ENCODE measurements at regions not wholly inside any gene's neighbourhood (a gene's known extent, or its start where the extent isn't known, plus 50 kb on each side); places are given as distances from the start of the nearest gene placed in this dataset.

DNA sequence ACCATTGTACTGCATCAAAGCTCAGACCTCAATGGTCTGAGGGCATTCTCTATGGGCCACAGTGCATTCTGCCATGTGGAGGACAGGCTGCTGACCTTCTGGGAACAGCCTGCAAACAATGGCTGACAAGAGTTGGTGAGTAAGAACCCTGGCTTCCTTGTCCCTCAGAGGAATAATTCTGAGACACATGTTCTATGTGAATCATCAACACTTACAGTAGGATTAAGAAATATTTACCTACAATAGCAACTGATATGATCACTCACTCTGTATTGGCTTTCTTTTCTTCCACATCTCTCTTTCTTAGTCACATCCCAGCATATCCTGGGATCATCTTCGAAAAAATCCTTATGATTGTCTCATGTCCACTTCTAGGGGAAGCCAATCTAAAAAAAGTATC, 306.5 kb upstream of the ITGA1 start:
- WGBS (ENCODE audit: insufficient coverage, insufficient replicate concordance, low lambda C conversion rate, missing lambda C conversion rate) = 0% methylated on average over 1 of the region's 1 CpG
- intact Hi-C loops (cut with micrococcal nuclease; ENCODE audit: unreplicated experiment) = no loop called here
- POLR2A ChIA-PET = no interaction called here
- RAD21 ChIA-PET (ENCODE audit: unreplicated experiment) = no interaction called here
- CTCF ChIA-PET = no interaction called here
- H3K79me2 ChIP-seq (ENCODE audit: control insufficient read depth, insufficient read depth, low read length) = no peaks in the 10 kb centered on the region
- no peaks in the 10 kb centered on the region for H3K9me3 ChIP-seq (replicated peaks; ENCODE audit: control insufficient read depth, insufficient read depth, low read length)
- ATAC-seq (no peak), FAIRE-seq (no peak), DNase-seq (ENCODE audit: low read depth, low spot score) (no peak)
- H3K4me3 ChIP-seq = no peak overlapping the region
- no peak overlapping the region for H3K27ac ChIP-seq (ENCODE audit: control insufficient read depth, insufficient read depth)
- H2AFZ ChIP-seq (ENCODE audit: control insufficient read depth, low read depth, low read length) = no peak overlapping the region
- no peaks in the 10 kb centered on the region for H3K36me3 ChIP-seq (ENCODE audit: control insufficient read depth in 2 of 2, insufficient read depth in 2 of 2, low read length in 1 of 2)
- SMC1A ChIA-PET (ENCODE audit: uncharacterized antibody, unreplicated experiment) = no interaction called here
- no peak overlapping the region for H3K4me2 ChIP-seq (ENCODE audit: control insufficient read depth, insufficient read depth)
- H3K9ac ChIP-seq (ENCODE audit: control insufficient read depth, insufficient read depth, low read length) = no peak overlapping the region
- H3K27me3 ChIP-seq (replicated peaks in 1 of 2; ENCODE audit: control insufficient read depth in 2 of 2, insufficient read depth in 2 of 2, low read length in 1 of 2) = no peaks in the 10 kb centered on the region
- no peaks in the 10 kb centered on the region for H4K20me1 ChIP-seq (ENCODE audit: control insufficient read depth, insufficient read depth)
- no peaks in the 10 kb centered on the region for H3K4me1 ChIP-seq (ENCODE audit: control insufficient read depth, insufficient read depth, low read length)
- BruUV-seq (replicated peaks) = no TSS peak
- in situ Hi-C loops (cut with MboI) = no loop called here
- TF ChIP-seq SIX5 (IDR thresholded peaks at IDR 0.05; ENCODE audit: low read depth, low read length, severe bottlenecking) = no peak
- no peak for TF ChIP-seq CBX3 (IDR thresholded peaks at IDR 0.05; ENCODE audit: borderline replicate concordance, low read depth)
- TF ChIP-seq, protein P1, sequence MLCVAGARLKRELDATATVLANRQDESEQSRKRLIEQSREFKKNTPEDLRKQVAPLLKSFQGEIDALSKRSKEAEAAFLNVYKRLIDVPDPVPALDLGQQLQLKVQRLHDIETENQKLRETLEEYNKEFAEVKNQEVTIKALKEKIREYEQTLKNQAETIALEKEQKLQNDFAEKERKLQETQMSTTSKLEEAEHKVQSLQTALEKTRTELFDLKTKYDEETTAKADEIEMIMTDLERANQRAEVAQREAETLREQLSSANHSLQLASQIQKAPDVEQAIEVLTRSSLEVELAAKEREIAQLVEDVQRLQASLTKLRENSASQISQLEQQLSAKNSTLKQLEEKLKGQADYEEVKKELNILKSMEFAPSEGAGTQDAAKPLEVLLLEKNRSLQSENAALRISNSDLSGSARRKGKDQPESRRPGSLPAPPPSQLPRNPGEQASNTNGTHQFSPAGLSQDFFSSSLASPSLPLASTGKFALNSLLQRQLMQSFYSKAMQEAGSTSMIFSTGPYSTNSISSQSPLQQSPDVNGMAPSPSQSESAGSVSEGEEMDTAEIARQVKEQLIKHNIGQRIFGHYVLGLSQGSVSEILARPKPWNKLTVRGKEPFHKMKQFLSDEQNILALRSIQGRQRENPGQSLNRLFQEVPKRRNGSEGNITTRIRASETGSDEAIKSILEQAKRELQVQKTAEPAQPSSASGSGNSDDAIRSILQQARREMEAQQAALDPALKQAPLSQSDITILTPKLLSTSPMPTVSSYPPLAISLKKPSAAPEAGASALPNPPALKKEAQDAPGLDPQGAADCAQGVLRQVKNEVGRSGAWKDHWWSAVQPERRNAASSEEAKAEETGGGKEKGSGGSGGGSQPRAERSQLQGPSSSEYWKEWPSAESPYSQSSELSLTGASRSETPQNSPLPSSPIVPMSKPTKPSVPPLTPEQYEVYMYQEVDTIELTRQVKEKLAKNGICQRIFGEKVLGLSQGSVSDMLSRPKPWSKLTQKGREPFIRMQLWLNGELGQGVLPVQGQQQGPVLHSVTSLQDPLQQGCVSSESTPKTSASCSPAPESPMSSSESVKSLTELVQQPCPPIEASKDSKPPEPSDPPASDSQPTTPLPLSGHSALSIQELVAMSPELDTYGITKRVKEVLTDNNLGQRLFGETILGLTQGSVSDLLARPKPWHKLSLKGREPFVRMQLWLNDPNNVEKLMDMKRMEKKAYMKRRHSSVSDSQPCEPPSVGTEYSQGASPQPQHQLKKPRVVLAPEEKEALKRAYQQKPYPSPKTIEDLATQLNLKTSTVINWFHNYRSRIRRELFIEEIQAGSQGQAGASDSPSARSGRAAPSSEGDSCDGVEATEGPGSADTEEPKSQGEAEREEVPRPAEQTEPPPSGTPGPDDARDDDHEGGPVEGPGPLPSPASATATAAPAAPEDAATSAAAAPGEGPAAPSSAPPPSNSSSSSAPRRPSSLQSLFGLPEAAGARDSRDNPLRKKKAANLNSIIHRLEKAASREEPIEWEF (IDR thresholded peaks at IDR 0.05; ENCODE audit: insufficient replicate concordance, low read depth, low read length) = no peak
- no peak for TF ChIP-seq MXI1 (IDR thresholded peaks at IDR 0.05; ENCODE audit: low read depth, low read length)
- no peak for TF ChIP-seq IKZF2 (IDR thresholded peaks at IDR 0.05)
- TF ChIP-seq PAX8 (IDR thresholded peaks at IDR 0.05) = no peak
- TF ChIP-seq JUNB (IDR thresholded peaks at IDR 0.05) = no peak
- TF ChIP-seq, protein P2, sequence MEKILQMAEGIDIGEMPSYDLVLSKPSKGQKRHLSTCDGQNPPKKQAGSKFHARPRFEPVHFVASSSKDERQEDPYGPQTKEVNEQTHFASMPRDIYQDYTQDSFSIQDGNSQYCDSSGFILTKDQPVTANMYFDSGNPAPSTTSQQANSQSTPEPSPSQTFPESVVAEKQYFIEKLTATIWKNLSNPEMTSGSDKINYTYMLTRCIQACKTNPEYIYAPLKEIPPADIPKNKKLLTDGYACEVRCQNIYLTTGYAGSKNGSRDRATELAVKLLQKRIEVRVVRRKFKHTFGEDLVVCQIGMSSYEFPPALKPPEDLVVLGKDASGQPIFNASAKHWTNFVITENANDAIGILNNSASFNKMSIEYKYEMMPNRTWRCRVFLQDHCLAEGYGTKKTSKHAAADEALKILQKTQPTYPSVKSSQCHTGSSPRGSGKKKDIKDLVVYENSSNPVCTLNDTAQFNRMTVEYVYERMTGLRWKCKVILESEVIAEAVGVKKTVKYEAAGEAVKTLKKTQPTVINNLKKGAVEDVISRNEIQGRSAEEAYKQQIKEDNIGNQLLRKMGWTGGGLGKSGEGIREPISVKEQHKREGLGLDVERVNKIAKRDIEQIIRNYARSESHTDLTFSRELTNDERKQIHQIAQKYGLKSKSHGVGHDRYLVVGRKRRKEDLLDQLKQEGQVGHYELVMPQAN (conservative IDR thresholded peaks at IDR 0.05) = no peak
- no peak for TF ChIP-seq CEBPB (IDR thresholded peaks at IDR 0.05; ENCODE audit: borderline replicate concordance in 1 of 2, low read depth in 2 of 2, low read length in 2 of 2)
- TF ChIP-seq RAD51 (IDR thresholded peaks at IDR 0.05) = no peak
- TF ChIP-seq TCF3 (IDR thresholded peaks at IDR 0.05; ENCODE audit: borderline replicate concordance, insufficient read depth, low read depth, low read length) = no peak
- TF ChIP-seq NFYA (IDR thresholded peaks at IDR 0.05; ENCODE audit: borderline replicate concordance, low read depth, low read length) = no peak
- TF ChIP-seq MTA2 (IDR thresholded peaks at IDR 0.05; ENCODE audit: low read depth) = no peak
- TF ChIP-seq, protein P3, sequence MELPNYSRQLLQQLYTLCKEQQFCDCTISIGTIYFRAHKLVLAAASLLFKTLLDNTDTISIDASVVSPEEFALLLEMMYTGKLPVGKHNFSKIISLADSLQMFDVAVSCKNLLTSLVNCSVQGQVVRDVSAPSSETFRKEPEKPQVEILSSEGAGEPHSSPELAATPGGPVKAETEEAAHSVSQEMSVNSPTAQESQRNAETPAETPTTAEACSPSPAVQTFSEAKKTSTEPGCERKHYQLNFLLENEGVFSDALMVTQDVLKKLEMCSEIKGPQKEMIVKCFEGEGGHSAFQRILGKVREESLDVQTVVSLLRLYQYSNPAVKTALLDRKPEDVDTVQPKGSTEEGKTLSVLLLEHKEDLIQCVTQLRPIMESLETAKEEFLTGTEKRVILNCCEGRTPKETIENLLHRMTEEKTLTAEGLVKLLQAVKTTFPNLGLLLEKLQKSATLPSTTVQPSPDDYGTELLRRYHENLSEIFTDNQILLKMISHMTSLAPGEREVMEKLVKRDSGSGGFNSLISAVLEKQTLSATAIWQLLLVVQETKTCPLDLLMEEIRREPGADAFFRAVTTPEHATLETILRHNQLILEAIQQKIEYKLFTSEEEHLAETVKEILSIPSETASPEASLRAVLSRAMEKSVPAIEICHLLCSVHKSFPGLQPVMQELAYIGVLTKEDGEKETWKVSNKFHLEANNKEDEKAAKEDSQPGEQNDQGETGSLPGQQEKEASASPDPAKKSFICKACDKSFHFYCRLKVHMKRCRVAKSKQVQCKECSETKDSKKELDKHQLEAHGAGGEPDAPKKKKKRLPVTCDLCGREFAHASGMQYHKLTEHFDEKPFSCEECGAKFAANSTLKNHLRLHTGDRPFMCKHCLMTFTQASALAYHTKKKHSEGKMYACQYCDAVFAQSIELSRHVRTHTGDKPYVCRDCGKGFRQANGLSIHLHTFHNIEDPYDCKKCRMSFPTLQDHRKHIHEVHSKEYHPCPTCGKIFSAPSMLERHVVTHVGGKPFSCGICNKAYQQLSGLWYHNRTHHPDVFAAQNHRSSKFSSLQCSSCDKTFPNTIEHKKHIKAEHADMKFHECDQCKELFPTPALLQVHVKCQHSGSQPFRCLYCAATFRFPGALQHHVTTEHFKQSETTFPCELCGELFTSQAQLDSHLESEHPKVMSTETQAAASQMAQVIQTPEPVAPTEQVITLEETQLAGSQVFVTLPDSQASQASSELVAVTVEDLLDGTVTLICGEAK (IDR thresholded peaks at IDR 0.05; ENCODE audit: borderline replicate concordance) = no peak
- no peak for TF ChIP-seq SUZ12 (IDR thresholded peaks at IDR 0.05; ENCODE audit: unreplicated experiment)
